ENCODE measurements at regions not wholly inside any gene's neighbourhood (a gene's known extent, or its start where the extent isn't known, plus 50 kb on each side); places are given as distances from the start of the nearest gene placed in this dataset.

- H3K27me3 ChIP-seq (ENCODE audit: insufficient read depth), result no peaks in the 10 kb centered on the region
- no peaks in the 10 kb centered on the region for H3K36me3 ChIP-seq (ENCODE audit: insufficient read depth)
- no peaks in the 10 kb centered on the region; the same call in 1 of the 2 replicates for H3K9me2 ChIP-seq (ENCODE audit: insufficient read depth)
- ATAC-seq (no peak), DNase-seq (ENCODE audit: low spot score) (no peak)
- H3K4me1 ChIP-seq (ENCODE audit: insufficient read depth), result no peaks in the 10 kb centered on the region; the same call in 1 of the 2 replicates
- no peak overlapping the region for H3K27ac ChIP-seq (ENCODE audit: low read depth)
- H3K27ac Mint-ChIP-seq, result no peak overlapping the region
- H3F3A ChIP-seq (replicated peaks; ENCODE audit: low read depth), result no peaks in the 10 kb centered on the region
- H3K4me2 ChIP-seq, result no peak overlapping the region
- no peaks in the 10 kb centered on the region for H3K27me3 Mint-ChIP-seq (ENCODE audit: insufficient read depth, low read depth, poor library complexity)
- no peak overlapping the region for H2AFZ ChIP-seq
- H3K4me1 Mint-ChIP-seq, result peaks cover 8% of the 10 kb centered on the region
- no peak overlapping the region for H3K4me3 Mint-ChIP-seq
- H3K9me3 Mint-ChIP-seq, result no peaks in the 10 kb centered on the region
- no peaks in the 10 kb centered on the region for H3K36me3 Mint-ChIP-seq (ENCODE audit: low read depth)
- no peaks in the 10 kb centered on the region for H4K20me1 ChIP-seq (replicated peaks; ENCODE audit: insufficient read depth)
- H3K79me2 ChIP-seq (replicated peaks; ENCODE audit: insufficient read depth), result no peaks in the 10 kb centered on the region
- no peak overlapping the region for H3K4me3 ChIP-seq
- TF ChIP-seq POLR2AphosphoS5 (IDR thresholded peaks at IDR 0.05; ENCODE audit: low read depth) (no peak), ETS1 (IDR thresholded peaks at IDR 0.05) (no peak), CTCF (conservative IDR thresholded peaks at IDR 0.05; ENCODE audit: low read depth in 2 of 2) (no peak), ZNF331 (CRISPR knock-in tag; IDR thresholded peaks at IDR 0.05; ENCODE audit: low read depth) (no peak)
- TF ChIP-seq, protein P1, sequence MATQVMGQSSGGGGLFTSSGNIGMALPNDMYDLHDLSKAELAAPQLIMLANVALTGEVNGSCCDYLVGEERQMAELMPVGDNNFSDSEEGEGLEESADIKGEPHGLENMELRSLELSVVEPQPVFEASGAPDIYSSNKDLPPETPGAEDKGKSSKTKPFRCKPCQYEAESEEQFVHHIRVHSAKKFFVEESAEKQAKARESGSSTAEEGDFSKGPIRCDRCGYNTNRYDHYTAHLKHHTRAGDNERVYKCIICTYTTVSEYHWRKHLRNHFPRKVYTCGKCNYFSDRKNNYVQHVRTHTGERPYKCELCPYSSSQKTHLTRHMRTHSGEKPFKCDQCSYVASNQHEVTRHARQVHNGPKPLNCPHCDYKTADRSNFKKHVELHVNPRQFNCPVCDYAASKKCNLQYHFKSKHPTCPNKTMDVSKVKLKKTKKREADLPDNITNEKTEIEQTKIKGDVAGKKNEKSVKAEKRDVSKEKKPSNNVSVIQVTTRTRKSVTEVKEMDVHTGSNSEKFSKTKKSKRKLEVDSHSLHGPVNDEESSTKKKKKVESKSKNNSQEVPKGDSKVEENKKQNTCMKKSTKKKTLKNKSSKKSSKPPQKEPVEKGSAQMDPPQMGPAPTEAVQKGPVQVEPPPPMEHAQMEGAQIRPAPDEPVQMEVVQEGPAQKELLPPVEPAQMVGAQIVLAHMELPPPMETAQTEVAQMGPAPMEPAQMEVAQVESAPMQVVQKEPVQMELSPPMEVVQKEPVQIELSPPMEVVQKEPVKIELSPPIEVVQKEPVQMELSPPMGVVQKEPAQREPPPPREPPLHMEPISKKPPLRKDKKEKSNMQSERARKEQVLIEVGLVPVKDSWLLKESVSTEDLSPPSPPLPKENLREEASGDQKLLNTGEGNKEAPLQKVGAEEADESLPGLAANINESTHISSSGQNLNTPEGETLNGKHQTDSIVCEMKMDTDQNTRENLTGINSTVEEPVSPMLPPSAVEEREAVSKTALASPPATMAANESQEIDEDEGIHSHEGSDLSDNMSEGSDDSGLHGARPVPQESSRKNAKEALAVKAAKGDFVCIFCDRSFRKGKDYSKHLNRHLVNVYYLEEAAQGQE (IDR thresholded peaks at IDR 0.05; ENCODE audit: unreplicated experiment), result no peak
These were observed 343.2 kb downstream of the ANXA1 start for GRCh38 chr9:73494894-73495293.

- H3K36me3 ChIP-seq (ENCODE audit: insufficient read depth), result no peaks in the 10 kb centered on the region
- H2AFZ ChIP-seq, result no peak overlapping the region
- Mint-ChIP-seq H3K27ac (no peak overlapping the region), H3K36me3 (ENCODE audit: low read depth) (no peaks in the 10 kb centered on the region), H3K4me1 (peaks cover 8% of the 10 kb centered on the region), H3K27me3 (ENCODE audit: insufficient read depth, low read depth, poor library complexity) (no peaks in the 10 kb centered on the region), H3K4me3 (no peak overlapping the region), H3K9me3 (no peaks in the 10 kb centered on the region)
- no peaks in the 10 kb centered on the region; the same call in 1 of the 2 replicates for H3K4me1 ChIP-seq (ENCODE audit: insufficient read depth)
- DNase-seq (ENCODE audit: low spot score) (no peak), ATAC-seq (no peak)
- no peaks in the 10 kb centered on the region for H3F3A ChIP-seq (replicated peaks; ENCODE audit: low read depth)
- H3K9me2 ChIP-seq (ENCODE audit: insufficient read depth), result no peaks in the 10 kb centered on the region; the same call in 1 of the 2 replicates
- H3K79me2 ChIP-seq (replicated peaks; ENCODE audit: insufficient read depth), result no peaks in the 10 kb centered on the region
- H3K4me2 ChIP-seq, result no peak overlapping the region
- no peak overlapping the region for H3K4me3 ChIP-seq
- no peak overlapping the region for H3K27ac ChIP-seq (ENCODE audit: low read depth)
- H3K27me3 ChIP-seq (ENCODE audit: insufficient read depth), result no peaks in the 10 kb centered on the region
- no peaks in the 10 kb centered on the region for H4K20me1 ChIP-seq (replicated peaks; ENCODE audit: insufficient read depth)
- TF ChIP-seq CTCF (conservative IDR thresholded peaks at IDR 0.05; ENCODE audit: low read depth in 2 of 2) (no peak), CREB1 (CRISPR knock-in tag; IDR thresholded peaks at IDR 0.05; ENCODE audit: low read depth) (no peak), ZNF331 (CRISPR knock-in tag; IDR thresholded peaks at IDR 0.05; ENCODE audit: low read depth) (no peak), STAT1 (IDR thresholded peaks at IDR 0.05; ENCODE audit: unreplicated experiment) (no peak), JUNB (IDR thresholded peaks at IDR 0.05; ENCODE audit: unreplicated experiment) (no peak), NANOG (IDR thresholded peaks at IDR 0.05; ENCODE audit: borderline replicate concordance) (no peak), POLR2AphosphoS5 (IDR thresholded peaks at IDR 0.05; ENCODE audit: low read depth) (no peak), EZH2phosphoT487 (IDR thresholded peaks at IDR 0.05; ENCODE audit: unreplicated experiment) (no peak), EZH2 (IDR thresholded peaks at IDR 0.05; ENCODE audit: low read depth, unreplicated experiment) (no peak)
- TF ChIP-seq, protein P1 (IDR thresholded peaks at IDR 0.05; ENCODE audit: unreplicated experiment), result no peak
These were observed 346.1 kb downstream of the ANXA1 start for GRCh38 chr9:73497796-73498195.
